K562 (cell line): ENCODE measurements at regions not wholly inside any gene's neighbourhood (a gene's known extent, or its start where the extent isn't known, plus 50 kb on each side); places are given as distances from the start of the nearest gene placed in this dataset.

ENCODE experiments used
- ATAC-seq: fragments of 200-7000 bp; cut with Tn5 transposase; 3 replicates; pipeline ENCODE4 v1.9.1; 2020; ENCODE audit warnings: moderate library complexity
- BruUV-seq: library from RNA; stranded (reverse); fragments of 400-500 nt; replicated peaks from 2 replicates; lab custom pipeline; 2021; lab: Mats Ljungman, UMichigan
- CTCF ChIA-PET: fragments of 300-600 bp; formaldehyde crosslinking; extraction: SDS; loops from one replicate; lab custom pipeline; 2021; ENCODE audit warnings: low intra/inter-chr PET ratio; lab: Yijun Ruan, JAX
- POLR2A ChIA-PET: fragments of 300-600, 350-650 bp; sonication (Branson Sonifier 250); formaldehyde crosslinking; extraction: SDS; loops from one replicate; lab custom pipeline; 2021; ENCODE audit warnings: antibody characterized with exemption, inconsistent platforms; lab: Yijun Ruan, JAX
- DNase-seq, 4 experiments: peaks; one replicate each; pipeline versions ENCODE4 v3.0.0 to v3.0.0-alpha.2; 2011 to 2018; ENCODE audit warnings: low spot score in 3 of 4, mixed read lengths in 3 of 4; ENCODE audit errors: extremely low read depth in 1 of 4
- FAIRE-seq: peaks from 2 replicates; lab custom pipeline; 2011; peaks lifted over from hg19 to GRCh38; lab: Jason Lieb, UNC
- H2AFZ ChIP-seq: 2 replicates; pipeline ENCODE4 v1.6.0; 2011; ENCODE audit warnings: low read depth, low read length, control low read depth, inconsistent platforms
- H3K27ac ChIP-seq: fragments of 200-600 bp; 3 replicates; pipeline ENCODE4 v1.8.0; 2011; ENCODE audit warnings: low read depth, mild to moderate bottlenecking, control low read depth, inconsistent platforms, low read length, moderate library complexity, mixed read lengths; ENCODE audit errors: extremely low read depth
- H3K27me3 ChIP-seq, 2 experiments: fragments of 300-600 bp in 1 of 2; 2 replicates in 1 of 2; 3 replicates in 1 of 2; pipeline versions ENCODE4 v1.6.0 to v1.8.0; 2011; ENCODE audit warnings: inconsistent platforms in 2 of 2, low read length in 2 of 2, mild to moderate bottlenecking in 1 of 2, mixed read lengths in 1 of 2, moderate library complexity in 1 of 2; ENCODE audit not compliant: control insufficient read depth in 2 of 2, insufficient read depth in 2 of 2
- H3K36me3 ChIP-seq: fragments of 300-600 bp; 3 replicates; pipeline ENCODE4 v1.8.0; 2011; ENCODE audit warnings: mild to moderate bottlenecking, low read length, inconsistent platforms; ENCODE audit not compliant: control insufficient read depth, insufficient read depth
- H3K4me1 ChIP-seq, 2 experiments: fragments of 200-600 bp in 1 of 2; replicated peaks in 1 of 2; 2 replicates in 1 of 2; 3 replicates in 1 of 2; pipeline versions ENCODE4 v1.5.1 to v1.8.0; 2011; ENCODE audit warnings: inconsistent platforms in 2 of 2, low read length in 2 of 2, mild to moderate bottlenecking in 1 of 2, mixed read lengths in 1 of 2, moderate library complexity in 1 of 2; ENCODE audit not compliant: control insufficient read depth in 2 of 2, insufficient read depth in 2 of 2
- H3K4me2 ChIP-seq: 2 replicates; pipeline ENCODE4 v1.6.1; 2011; ENCODE audit warnings: low read length, control low read depth, inconsistent platforms, mixed read lengths; ENCODE audit not compliant: insufficient read depth
- H3K4me3 ChIP-seq: fragments of 200-600 bp; sonication (generic), shearing (Covaris generic); 2 replicates; pipeline ENCODE4 v1.5.1; 2016; ENCODE audit warnings: control low read depth, inconsistent platforms
- H3K79me2 ChIP-seq: fragments of 200-600 bp; 3 replicates; pipeline ENCODE4 v1.8.0; 2011; ENCODE audit warnings: low read length, inconsistent platforms; ENCODE audit not compliant: control insufficient read depth, insufficient read depth
- H3K9ac ChIP-seq, 2 experiments: 2 replicates each; pipeline versions ENCODE4 v1.6.0 to v1.6.1; 2011; ENCODE audit warnings: low read depth in 2 of 2, low read length in 2 of 2, control low read depth in 1 of 2, inconsistent platforms in 1 of 2, mild to moderate bottlenecking in 1 of 2, mixed read lengths in 1 of 2; ENCODE audit not compliant: insufficient read depth in 1 of 2
- H3K9me1 ChIP-seq: one replicate; pipeline ENCODE4 v1.6.0; 2011; ENCODE audit warnings: inconsistent platforms, mild to moderate bottlenecking, low read length, moderate library complexity; ENCODE audit not compliant: control insufficient read depth, insufficient read depth
- H3K9me3 ChIP-seq: replicated peaks from 2 replicates; pipeline ENCODE4 v1.5.1; 2011; ENCODE audit warnings: low read depth, low read length, inconsistent platforms; ENCODE audit not compliant: control insufficient read depth, insufficient read depth
- H4K20me1 ChIP-seq: replicated peaks from 2 replicates; pipeline ENCODE4 v1.6.1; 2011; ENCODE audit warnings: low read length, inconsistent platforms, mixed read lengths; ENCODE audit not compliant: control insufficient read depth, insufficient read depth
- CC2D1A ChIP-seq: fragments of 450-650 bp; IDR thresholded peaks from 2 replicates; pipeline ENCODE4 v1.6.1; 2017; ENCODE audit warnings: mild to moderate bottlenecking
- COPS2 ChIP-seq: fragments of 450-650 bp; conservative IDR thresholded peaks from 2 replicates; pipeline ENCODE4 v1.6.1; 2016; ENCODE audit warnings: mild to moderate bottlenecking, moderate library complexity
- FOXK2 ChIP-seq, 2 experiments: fragments of 450-650 bp; IDR thresholded peaks in 1 of 2; conservative IDR thresholded peaks in 1 of 2; 2 replicates each; pipeline ENCODE4 v1.6.1; 2016; ENCODE audit warnings: low read depth in 2 of 2, mild to moderate bottlenecking in 1 of 2
- GTF2F1 ChIP-seq: IDR thresholded peaks from 2 replicates; pipeline ENCODE4 v1.6.1; 2011; ENCODE audit warnings: low read depth, low read length, improper control_type of control experiment
- PHF21A ChIP-seq: fragments of 450-650 bp; IDR thresholded peaks from 2 replicates; pipeline ENCODE4 v1.6.1; 2017; ENCODE audit warnings: low read depth, borderline replicate concordance
- PRMT5 ChIP-seq: sonication (generic); formaldehyde crosslinking; IDR thresholded peaks from 2 replicates; pipeline ENCODE4 v1.5.0; 2020; ENCODE audit warnings: missing genetic modification reagents
- RUNX1 ChIP-seq: sonication (generic); IDR thresholded peaks from 2 replicates; pipeline ENCODE4 v1.6.1; 2016; ENCODE audit warnings: antibody characterized with exemption, low read depth
- SIN3B ChIP-seq: fragments of 450-650 bp; IDR thresholded peaks from 2 replicates; pipeline ENCODE4 v1.6.1; 2017; ENCODE audit warnings: low read depth, mild to moderate bottlenecking, moderate library complexity
- SMAD2 ChIP-seq: fragments of 150-350 bp; IDR thresholded peaks from 2 replicates; pipeline ENCODE4 v1.6.1; 2014; ENCODE audit warnings: low read depth, mild to moderate bottlenecking, low read length
- SMARCE1 ChIP-seq: fragments of 450-650 bp; IDR thresholded peaks from 2 replicates; pipeline ENCODE4 v1.7.1; 2016; ENCODE audit warnings: mild to moderate bottlenecking
- TRIM28 ChIP-seq: fragments of 450-650 bp; IDR thresholded peaks from 2 replicates; pipeline ENCODE4 v1.6.1; 2017
- ZNF23 ChIP-seq: fragments of 250-450 bp; sonication (Bioruptor Pico); IDR thresholded peaks from 2 replicates; pipeline ENCODE4 v1.4.0; 2020; ENCODE audit warnings: mild to moderate bottlenecking
- ZNF3 ChIP-seq: fragments of 250-450 bp; sonication (Bioruptor Pico); IDR thresholded peaks from 2 replicates; pipeline ENCODE4 v1.5.0; 2021; ENCODE audit warnings: mild to moderate bottlenecking, moderate library complexity
- ZNF57 ChIP-seq: fragments of 450-650 bp; formaldehyde crosslinking; IDR thresholded peaks from 2 replicates; pipeline ENCODE4 v1.4.0; 2020; ENCODE audit warnings: mild to moderate bottlenecking, moderate library complexity
- ZNF586 ChIP-seq: fragments of 450-650 bp; formaldehyde crosslinking; conservative IDR thresholded peaks from 2 replicates; pipeline ENCODE4 v1.4.0; 2020; ENCODE audit warnings: mild to moderate bottlenecking, moderate library complexity
- ZNF589 ChIP-seq: fragments of 200-800 bp; sonication (Bioruptor generic); IDR thresholded peaks from 2 replicates; pipeline ENCODE4 v1.6.1; 2016; ENCODE audit warnings: low read depth, missing genetic modification characterization, missing compliant biosample characterization
- in situ Hi-C: fragments of 300-500 bp; cut with MboI; formaldehyde crosslinking; loops from 4 replicates; pipeline ENCODE4 v1.15.0; 2018; ENCODE audit warnings: inconsistent platforms, mixed read lengths
- intact Hi-C: fragments of 100-400 bp; cut with micrococcal nuclease; formaldehyde crosslinking; loops from 2 replicates; pipeline ENCODE4 v1.14.2; 2022

GRCh38 chr2:142535311-142535710 lies 342.2 kb upstream of the KYNU start:
- intact Hi-C loops (no loop called here), in situ Hi-C loops (no loop called here)
- Histone ChIP-seq H3K27me3 (no peaks in the 10 kb centered on the region), H2AFZ (no peak overlapping the region), H3K4me1 (no peaks in the 10 kb centered on the region), H3K27ac (no peak overlapping the region), H4K20me1 (no peaks in the 10 kb centered on the region), H3K9me1 (no peaks in the 10 kb centered on the region), H3K4me2 (no peak overlapping the region), H3K9me3 (no peaks in the 10 kb centered on the region), H3K36me3 (no peaks in the 10 kb centered on the region), H3K9ac (no peak overlapping the region), H3K4me3 (no peak overlapping the region), H3K79me2 (no peaks in the 10 kb centered on the region)
- TF ChIP-seq GTF2F1 (no peak), TRIM28 (no peak), CC2D1A (no peak), PRMT5 (CRISPR knock-in tag) (no peak), PHF21A (no peak), COPS2 (no peak), ZNF3 (CRISPR knock-in tag) (no peak), ZNF57 (CRISPR knock-in tag) (no peak), ZNF23 (CRISPR knock-in tag) (no peak), SIN3B (no peak), ZNF586 (no peak), SMAD2 (no peak), SMARCE1 (no peak), RUNX1 (no peak), ZNF589 (CRISPR knock-in tag) (no peak), FOXK2 (conservative IDR thresholded peaks at IDR 0.05 in 1 of 2, IDR thresholded peaks at IDR 0.05 in 1 of 2; ENCODE audit: low read depth in 2 of 2) (no peak)
- CTCF ChIA-PET: no interaction called here
- POLR2A ChIA-PET: no interaction called here
- ATAC-seq (no peak), FAIRE-seq (no peak), DNase-seq (no peak)
- BruUV-seq: no TSS peak
